Ascending aorta (tissue), 2 donors: ENCODE measurements at regions not wholly inside any gene's neighbourhood (a gene's known extent, or its start where the extent isn't known, plus 50 kb on each side); places are given as distances from the start of the nearest gene placed in this dataset.

Experiments
- DNase-seq, 2 donors: peaks; one replicate each; pipeline ENCODE4 v3.0.0-alpha.2; 2019; ENCODE audit warnings: low spot score in 2 of 2
- H3K27ac ChIP-seq, 2 donors: fragments of 200-600 bp; sonication (generic); one replicate each; pipeline ENCODE4 v1.5.1; 2016 to 2017; ENCODE audit warnings: mild to moderate bottlenecking in 1 of 2
- H3K27me3 ChIP-seq: fragments of 200-600 bp; sonication (generic); one replicate; pipeline ENCODE4 v1.5.1; 2017
- H3K36me3 ChIP-seq, 2 donors: fragments of 200-600 bp; sonication (generic); one replicate each; pipeline ENCODE4 v1.5.1; 2016
- H3K4me1 ChIP-seq, 2 donors: fragments of 200-600 bp; sonication (generic); one replicate each; pipeline ENCODE4 v1.5.1; 2016 to 2017; ENCODE audit warnings: mild to moderate bottlenecking in 1 of 2
- H3K4me3 ChIP-seq, 2 donors: fragments of 200-600 bp; sonication (generic); one replicate each; pipeline ENCODE4 v1.5.1; 2016 to 2017; ENCODE audit warnings: mild to moderate bottlenecking in 1 of 2
- H3K9me3 ChIP-seq, 2 donors: fragments of 200-600 bp; sonication (generic); one replicate each; pipeline ENCODE4 v1.5.1; 2016
- CTCF ChIP-seq, 3 experiments: fragments of 200-600 bp in 2 of 3; fragments of 450-650 bp in 1 of 3; sonication (generic) in 2 of 3; IDR thresholded peaks; one replicate each; pipeline ENCODE4 v1.5.1; 2016 to 2019; ENCODE audit warnings: antibody characterized with exemption in 3 of 3, mild to moderate bottlenecking in 1 of 3, moderate library complexity in 1 of 3
- intact Hi-C: fragments of 100-400 bp; cut with DNase I; formaldehyde crosslinking; loops from one replicate; pipeline ENCODE4 v1.15.1; 2023

- TF ChIP-seq CTCF (IDR thresholded peaks at IDR 0.05): no peak
- H3K27me3 ChIP-seq: no peaks in the 10 kb centered on the region
- DNase-seq: no peak
Observed at GRCh38 chr2:150762571-150762970, 275.1 kb upstream of the RND3 start.

GRCh38 chr2:150759531-150759930 is 272.1 kb upstream of the RND3 start:
- DNase-seq: no peak
- intact Hi-C loops: no loop called here
- no peak for TF ChIP-seq CTCF (IDR thresholded peaks at IDR 0.05)
- Histone ChIP-seq H3K36me3 (no peaks in the 10 kb centered on the region), H3K4me1 (peaks cover 0 to 6% of the 10 kb centered on the region in 2 donors), H3K27ac (no peak overlapping the region), H3K27me3 (no peaks in the 10 kb centered on the region), H3K4me3 (no peak overlapping the region), H3K9me3 (no peaks in the 10 kb centered on the region)

More at GRCh38 chr2:150762571-150762970, 275.1 kb upstream of the RND3 start:
- Histone ChIP-seq H3K4me1 (peaks cover 0 to 6% of the 10 kb centered on the region in 2 donors), H3K9me3 (no peaks in the 10 kb centered on the region), H3K36me3 (no peaks in the 10 kb centered on the region), H3K27ac (no peak overlapping the region), H3K4me3 (no peak overlapping the region)
- intact Hi-C loops: no loop called here

- H3K27ac ChIP-seq: no peak overlapping the region
- H3K4me3 ChIP-seq: no peak overlapping the region
- intact Hi-C loops: no loop called here
- no peaks in the 10 kb centered on the region for H3K9me3 ChIP-seq
- H3K36me3 ChIP-seq: no peaks in the 10 kb centered on the region
- no peak for DNase-seq
- no peak for TF ChIP-seq CTCF (IDR thresholded peaks at IDR 0.05)
- H3K27me3 ChIP-seq: no peaks in the 10 kb centered on the region
- H3K4me1 ChIP-seq: peaks cover 0 to 6% of the 10 kb centered on the region in 2 donors
Observed at GRCh38 chr2:150759106-150759505, 271.6 kb upstream of the RND3 start.

- Histone ChIP-seq H3K27me3 (no peaks in the 10 kb centered on the region), H3K27ac (no peak overlapping the region), H3K36me3 (no peaks in the 10 kb centered on the region), H3K4me3 (no peak overlapping the region), H3K9me3 (no peaks in the 10 kb centered on the region), H3K4me1 (no peaks in the 10 kb centered on the region)
- no peak for TF ChIP-seq CTCF (IDR thresholded peaks at IDR 0.05)
- no peak for DNase-seq
- intact Hi-C loops: no loop called here
Observed at GRCh38 chr2:150752229-150752628, 264.8 kb upstream of the RND3 start.

GRCh38 chr2:150750720-150751119 is 263.3 kb upstream of the RND3 start:
- TF ChIP-seq CTCF (IDR thresholded peaks at IDR 0.05): no peak
- H3K36me3 ChIP-seq: no peaks in the 10 kb centered on the region
- no peaks in the 10 kb centered on the region for H3K4me1 ChIP-seq

GRCh38 chr2:150742094-150742493 is 254.6 kb upstream of the RND3 start:
- no peak for DNase-seq
- TF ChIP-seq CTCF (IDR thresholded peaks at IDR 0.05): no peak
- no peak overlapping the region for H3K4me3 ChIP-seq

More at GRCh38 chr2:150750720-150751119, 263.3 kb upstream of the RND3 start:
- Histone ChIP-seq H3K9me3 (no peaks in the 10 kb centered on the region), H3K27me3 (no peaks in the 10 kb centered on the region), H3K4me3 (no peak overlapping the region), H3K27ac (no peak overlapping the region)
- DNase-seq: no peak
- intact Hi-C loops: no loop called here

More at GRCh38 chr2:150742094-150742493, 254.6 kb upstream of the RND3 start:
- intact Hi-C loops: no loop called here
- no peaks in the 10 kb centered on the region for H3K36me3 ChIP-seq
- H3K4me1 ChIP-seq: no peaks in the 10 kb centered on the region
- H3K27ac ChIP-seq: no peak overlapping the region
- H3K9me3 ChIP-seq: no peaks in the 10 kb centered on the region
- no peaks in the 10 kb centered on the region for H3K27me3 ChIP-seq
